ENCODE measurements at regions not wholly inside any gene's neighbourhood (a gene's known extent, or its start where the extent isn't known, plus 50 kb on each side); places are given as distances from the start of the nearest gene placed in this dataset.

GRCh38 chr1:182003953-182004586 lies 57.4 kb downstream of the ZNF648 start:
- Histone ChIP-seq H3K27me3 (ENCODE audit: insufficient read depth, low read length) (no peaks in the 10 kb centered on the region), H3K4me1 (ENCODE audit: insufficient read depth, low read length) (no peaks in the 10 kb centered on the region), H3K4me3 (ENCODE audit: low read length) (no peak overlapping the region), H3K9me3 (ENCODE audit: insufficient read depth, low read depth, low read length) (0 out of 2 replicates have a peak, but pooled peaks cover 3% of the 10 kb centered on the region), H3K36me3 (ENCODE audit: insufficient read depth, low read length) (no peaks in the 10 kb centered on the region), H3K27ac (ENCODE audit: low read depth, low read length) (no peak overlapping the region), H3K9ac (ENCODE audit: low read depth, low read length) (no peak overlapping the region)
- WGBS, result 94% methylated on average over 12 of the region's 12 CpGs

- H3K4me1 ChIP-seq (ENCODE audit: insufficient read depth, low read length), result no peaks in the 10 kb centered on the region
- H3K9ac ChIP-seq (ENCODE audit: low read depth, low read length), result no peak overlapping the region
- no peaks in the 10 kb centered on the region for H3K27me3 ChIP-seq (ENCODE audit: insufficient read depth, low read length)
- no peak overlapping the region for H3K27ac ChIP-seq (ENCODE audit: low read depth, low read length)
- H3K4me3 ChIP-seq (ENCODE audit: low read length), result no peak overlapping the region
- WGBS, result 94% methylated on average over 10 of the region's 10 CpGs
- H3K9me3 ChIP-seq (ENCODE audit: insufficient read depth, low read depth, low read length), result 0 out of 2 replicates have a peak, but pooled peaks cover 3% of the 10 kb centered on the region
- no peaks in the 10 kb centered on the region for H3K36me3 ChIP-seq (ENCODE audit: insufficient read depth, low read length)
Observed at GRCh38 chr1:182003025-182003725, 58.3 kb downstream of the ZNF648 start.

- no peaks in the 10 kb centered on the region for H3K4me1 ChIP-seq (ENCODE audit: insufficient read depth, low read length)
- 85% methylated on average over 10 of the region's 10 CpGs for WGBS
- H3K9me3 ChIP-seq (ENCODE audit: insufficient read depth, low read depth, low read length), result 0 out of 2 replicates have a peak, but pooled peaks cover 3% of the 10 kb centered on the region
- H3K4me3 ChIP-seq (ENCODE audit: low read length), result no peak overlapping the region
- H3K36me3 ChIP-seq (ENCODE audit: insufficient read depth, low read length), result no peaks in the 10 kb centered on the region
- H3K9ac ChIP-seq (ENCODE audit: low read depth, low read length), result no peak overlapping the region
- no peaks in the 10 kb centered on the region for H3K27me3 ChIP-seq (ENCODE audit: insufficient read depth, low read length)
- no peak overlapping the region for H3K27ac ChIP-seq (ENCODE audit: low read depth, low read length)
Observed at GRCh38 chr1:182002570-182002969, 58.9 kb downstream of the ZNF648 start.

- no peak overlapping the region for H3K9ac ChIP-seq (ENCODE audit: low read depth, low read length)
- H3K27ac ChIP-seq (ENCODE audit: low read depth, low read length), result no peak overlapping the region
- 91% methylated on average over 4 of the region's 4 CpGs for WGBS
- no peaks in the 10 kb centered on the region for H3K27me3 ChIP-seq (ENCODE audit: insufficient read depth, low read length)
- H3K36me3 ChIP-seq (ENCODE audit: insufficient read depth, low read length), result no peaks in the 10 kb centered on the region
- H3K9me3 ChIP-seq (ENCODE audit: insufficient read depth, low read depth, low read length), result no peaks in the 10 kb centered on the region
- H3K4me1 ChIP-seq (ENCODE audit: insufficient read depth, low read length), result peaks cover 5% of the 10 kb centered on the region; the same call in 1 of the 2 replicates
- no peak overlapping the region for H3K4me3 ChIP-seq (ENCODE audit: low read length)
Observed at GRCh38 chr1:181998858-181999257, 62.7 kb downstream of the ZNF648 start.

- Histone ChIP-seq H3K4me3 (ENCODE audit: low read length) (no peak overlapping the region), H3K4me1 (ENCODE audit: insufficient read depth, low read length) (peaks cover 11% of the 10 kb centered on the region), H3K9me3 (ENCODE audit: insufficient read depth, low read depth, low read length) (no peaks in the 10 kb centered on the region), H3K27me3 (ENCODE audit: insufficient read depth, low read length) (no peaks in the 10 kb centered on the region), H3K9ac (ENCODE audit: low read depth, low read length) (no peak overlapping the region), H3K27ac (ENCODE audit: low read depth, low read length) (no peak overlapping the region), H3K36me3 (ENCODE audit: insufficient read depth, low read length) (no peaks in the 10 kb centered on the region)
- 96% methylated on average over 1 of the region's 1 CpG for WGBS
Observed at GRCh38 chr1:181992072-181992471, 69.4 kb downstream of the ZNF648 start.

- H3K4me1 ChIP-seq (ENCODE audit: insufficient read depth, low read length), result peaks cover 21% of the 10 kb centered on the region
- H3K4me3 ChIP-seq (ENCODE audit: low read length), result no peak overlapping the region
- no peaks in the 10 kb centered on the region for H3K36me3 ChIP-seq (ENCODE audit: insufficient read depth, low read length)
- no peaks in the 10 kb centered on the region for H3K27me3 ChIP-seq (ENCODE audit: insufficient read depth, low read length)
- H3K9me3 ChIP-seq (ENCODE audit: insufficient read depth, low read depth, low read length), result no peaks in the 10 kb centered on the region
- H3K9ac ChIP-seq (ENCODE audit: low read depth, low read length), result no peak overlapping the region
- WGBS, result 83% methylated on average over 1 of the region's 2 CpGs
- H3K27ac ChIP-seq (ENCODE audit: low read depth, low read length), result no peak overlapping the region
Observed at GRCh38 chr1:181990728-181991127, 70.8 kb downstream of the ZNF648 start.

GRCh38 chr1:181989261-181989920 lies 72.1 kb downstream of the ZNF648 start:
- Histone ChIP-seq H3K9me3 (ENCODE audit: insufficient read depth, low read depth, low read length) (no peaks in the 10 kb centered on the region), H3K27ac (ENCODE audit: low read depth, low read length) (no peak overlapping the region), H3K9ac (ENCODE audit: low read depth, low read length) (no peak overlapping the region), H3K36me3 (ENCODE audit: insufficient read depth, low read length) (no peaks in the 10 kb centered on the region), H3K4me3 (ENCODE audit: low read length) (no peak overlapping the region), H3K27me3 (ENCODE audit: insufficient read depth, low read length) (no peaks in the 10 kb centered on the region), H3K4me1 (ENCODE audit: insufficient read depth, low read length) (peaks cover 16% of the 10 kb centered on the region; the same call in 1 of the 2 replicates)
- 85% methylated on average over 2 of the region's 2 CpGs for WGBS

GRCh38 chr1:181987996-181988395 lies 73.5 kb downstream of the ZNF648 start:
- Histone ChIP-seq H3K9me3 (ENCODE audit: insufficient read depth, low read depth, low read length) (no peaks in the 10 kb centered on the region), H3K4me1 (ENCODE audit: insufficient read depth, low read length) (peaks cover 16% of the 10 kb centered on the region; the same call in 1 of the 2 replicates), H3K27ac (ENCODE audit: low read depth, low read length) (no peak overlapping the region), H3K4me3 (ENCODE audit: low read length) (no peak overlapping the region), H3K27me3 (ENCODE audit: insufficient read depth, low read length) (no peaks in the 10 kb centered on the region), H3K36me3 (ENCODE audit: insufficient read depth, low read length) (no peaks in the 10 kb centered on the region), H3K9ac (ENCODE audit: low read depth, low read length) (no peak overlapping the region)
- 86% methylated on average over 1 of the region's 2 CpGs for WGBS

- Histone ChIP-seq H3K36me3 (ENCODE audit: insufficient read depth, low read length) (no peaks in the 10 kb centered on the region), H3K4me3 (ENCODE audit: low read length) (no peak overlapping the region), H3K4me1 (ENCODE audit: insufficient read depth, low read length) (peaks cover 16% of the 10 kb centered on the region; the same call in 1 of the 2 replicates), H3K27ac (ENCODE audit: low read depth, low read length) (no peak overlapping the region), H3K9me3 (ENCODE audit: insufficient read depth, low read depth, low read length) (no peaks in the 10 kb centered on the region), H3K9ac (ENCODE audit: low read depth, low read length) (no peak overlapping the region), H3K27me3 (ENCODE audit: insufficient read depth, low read length) (no peaks in the 10 kb centered on the region)
- 93% methylated on average over 6 of the region's 6 CpGs for WGBS
Observed at GRCh38 chr1:181987334-181987895, 74.1 kb downstream of the ZNF648 start.

GRCh38 chr1:181986907-181987305 lies 74.6 kb downstream of the ZNF648 start:
- Histone ChIP-seq H3K9ac (ENCODE audit: low read depth, low read length) (no peak overlapping the region), H3K4me3 (ENCODE audit: low read length) (no peak overlapping the region), H3K27ac (ENCODE audit: low read depth, low read length) (no peak overlapping the region), H3K36me3 (ENCODE audit: insufficient read depth, low read length) (no peaks in the 10 kb centered on the region), H3K9me3 (ENCODE audit: insufficient read depth, low read depth, low read length) (no peaks in the 10 kb centered on the region), H3K4me1 (ENCODE audit: insufficient read depth, low read length) (peaks cover 16% of the 10 kb centered on the region; the same call in 1 of the 2 replicates), H3K27me3 (ENCODE audit: insufficient read depth, low read length) (no peaks in the 10 kb centered on the region)
- 87% methylated on average over 2 of the region's 2 CpGs for WGBS
